ENCODE measurements at regions not wholly inside any gene's neighbourhood (a gene's known extent, or its start where the extent isn't known, plus 50 kb on each side); places are given as distances from the start of the nearest gene placed in this dataset.
"Not testable (repeated sequence)": the region's sequence is repeated elsewhere in the genome, so short reads cannot be mapped to it uniquely, and the experiment has no call there.

- no peak for DNase-seq
These were observed 56.9 kb upstream of the SHB start for GRCh38 chr9:38125889-38126288.

GRCh38 chr9:38123359-38123758, 54.3 kb upstream of the SHB start:
- not testable (repeated sequence) for DNase-seq

- DNase-seq, result no peak
These were observed 51.9 kb upstream of the SHB start for GRCh38 chr9:38120961-38121360.

GRCh38 chr9:38119560-38120236, 50.7 kb upstream of the SHB start:
- no peak for DNase-seq

- no peak for DNase-seq
These were observed 49.9 kb upstream of the SHB start for GRCh38 chr9:38118862-38119438.
